Posterior cingulate gyrus (tissue), 11 donors: ENCODE measurements at regions not wholly inside any gene's neighbourhood (a gene's known extent, or its start where the extent isn't known, plus 50 kb on each side); places are given as distances from the start of the nearest gene placed in this dataset.

Experiments
- DNase-seq, 10 donors: peaks; one replicate each; pipeline versions ENCODE4 v3.0.0 to v3.0.0-alpha.2; 2020 to 2021; ENCODE audit warnings: mixed read lengths in 3 of 10
- intact Hi-C: fragments of 100-400 bp; cut with DNase I; formaldehyde crosslinking; loops from one replicate; pipeline ENCODE4 v1.15.1; 2023

DNA sequence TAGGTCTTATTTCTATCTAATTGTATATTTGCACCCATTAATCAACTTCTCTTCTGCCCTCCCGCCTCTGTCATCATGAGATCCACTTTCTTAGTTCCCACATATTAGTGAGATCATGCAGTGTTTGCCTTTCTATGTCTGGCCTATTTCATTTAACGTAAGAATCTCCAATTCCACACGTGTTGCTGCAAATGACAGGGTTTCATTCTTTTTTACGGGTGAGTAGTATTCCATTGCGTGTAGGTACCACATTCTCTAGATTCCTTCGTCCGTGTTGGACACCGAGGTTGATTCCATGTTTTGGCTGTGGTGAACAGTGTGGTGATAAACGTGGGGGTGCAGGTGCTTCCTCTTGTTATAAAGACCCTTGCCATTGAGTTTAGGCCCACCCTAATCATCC is 64.7 kb upstream of the GSE1 start:
- intact Hi-C loops = no loop called here
- DNase-seq = no peak

DNA sequence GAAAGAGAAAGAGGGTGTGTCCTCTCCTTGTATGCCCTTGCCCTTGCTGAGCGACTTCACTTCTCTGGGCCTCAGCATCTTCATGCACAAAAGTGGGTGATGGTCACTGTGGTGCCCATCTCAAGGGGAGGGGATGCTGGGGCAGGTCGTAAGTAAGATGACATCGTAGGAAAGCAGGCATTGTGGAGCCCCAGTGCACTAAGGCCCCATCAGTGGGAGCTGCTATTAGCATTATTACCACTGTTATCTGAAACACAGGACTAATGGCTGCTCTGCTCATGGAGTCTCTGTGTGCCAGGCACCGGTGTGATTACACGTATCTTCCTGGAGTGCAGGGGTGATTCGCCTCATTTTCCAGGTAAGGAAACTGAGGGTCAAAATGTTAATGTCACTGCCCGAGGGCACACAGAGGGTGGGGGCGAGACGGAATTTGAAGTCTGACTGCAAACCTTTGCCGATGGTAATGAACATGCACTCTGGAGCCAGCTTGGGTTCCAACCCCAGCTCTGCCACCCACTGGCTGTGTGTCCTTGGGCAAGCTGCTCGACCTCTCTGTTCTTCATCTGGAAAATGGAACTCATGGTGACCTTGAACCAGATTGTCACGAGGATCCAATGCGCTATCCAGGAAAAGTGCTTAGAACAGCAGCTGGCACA is 63.2 kb upstream of the GSE1 start:
- intact Hi-C loops = loop anchor here (10.0 kb wide), 1 partner anchor 125 kb away; no protein-coding TSS in a partner anchor
- no peak for DNase-seq

GRCh38 chr16:85550422-85550864 is 62.7 kb upstream of the GSE1 start:
- peak in 1 of 10 donors; percentile 76 for DNase-seq
- intact Hi-C loops = loop anchor here (10.0 kb wide), 1 partner anchor 126 kb away; no protein-coding TSS in a partner anchor

- intact Hi-C loops = loop anchor here (10.0 kb wide), 1 partner anchor 126 kb away; no protein-coding TSS in a partner anchor
- peak in 1 of 10 donors; percentile 82 for DNase-seq
Measured at GRCh38 chr16:85550953-85551924, 61.9 kb upstream of the GSE1 start.

GRCh38 chr16:85552980-85553435 is 60.1 kb upstream of the GSE1 start:
- DNase-seq = no peak
- intact Hi-C loops = loop anchor here (10.0 kb wide), 1 partner anchor 128 kb away; no protein-coding TSS in a partner anchor

- DNase-seq = peak in 2 of 10 donors; percentile 29 to 35
- intact Hi-C loops = loop anchor here (10.0 kb wide), 1 partner anchor 129 kb away; no protein-coding TSS in a partner anchor
Measured at GRCh38 chr16:85553436-85554113, 59.5 kb upstream of the GSE1 start.

DNA sequence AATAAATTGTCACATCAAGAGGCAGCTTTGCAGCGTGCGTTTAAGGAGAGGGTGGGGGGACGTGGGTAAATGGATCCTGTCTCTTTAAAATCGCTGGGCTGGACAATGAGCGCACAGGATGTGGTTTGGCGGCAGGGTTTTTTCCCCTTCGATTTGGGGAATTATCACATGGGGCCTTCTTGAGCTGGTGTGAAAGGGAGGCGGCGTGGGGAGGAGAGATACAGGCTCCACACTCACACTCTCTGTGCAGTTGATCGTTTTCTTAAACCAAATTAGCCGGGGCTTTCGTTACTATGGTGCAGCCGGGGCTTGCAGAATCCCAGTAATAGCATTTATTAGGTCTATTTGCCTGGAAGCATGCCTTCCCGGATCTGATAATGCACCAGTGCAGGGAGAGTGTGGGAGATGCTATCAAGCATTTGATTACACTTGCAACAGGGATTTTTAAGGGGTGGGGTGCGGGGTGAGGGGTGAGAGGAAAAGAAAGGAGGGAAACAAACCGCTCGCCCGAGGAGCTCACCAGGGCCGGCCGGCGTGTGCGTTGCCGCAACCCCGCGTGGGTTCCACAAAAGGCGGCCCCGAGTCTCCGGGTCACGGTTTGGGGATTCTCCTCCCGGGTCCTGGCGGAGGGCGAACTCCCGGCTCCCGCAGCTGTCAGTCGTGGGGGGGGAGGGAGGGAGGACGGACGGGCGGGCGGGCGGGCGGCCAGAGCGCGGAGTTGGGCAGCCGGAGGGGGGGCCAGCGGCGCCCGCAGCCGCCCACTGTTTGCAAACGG is 58.8 kb upstream of the GSE1 start:
- intact Hi-C loops = loop anchor here (10.0 kb wide), 1 partner anchor 130 kb away; no protein-coding TSS in a partner anchor
- DNase-seq = peak in 8 of 10 donors; percentile 39 to 91 (median 59)

DNA sequence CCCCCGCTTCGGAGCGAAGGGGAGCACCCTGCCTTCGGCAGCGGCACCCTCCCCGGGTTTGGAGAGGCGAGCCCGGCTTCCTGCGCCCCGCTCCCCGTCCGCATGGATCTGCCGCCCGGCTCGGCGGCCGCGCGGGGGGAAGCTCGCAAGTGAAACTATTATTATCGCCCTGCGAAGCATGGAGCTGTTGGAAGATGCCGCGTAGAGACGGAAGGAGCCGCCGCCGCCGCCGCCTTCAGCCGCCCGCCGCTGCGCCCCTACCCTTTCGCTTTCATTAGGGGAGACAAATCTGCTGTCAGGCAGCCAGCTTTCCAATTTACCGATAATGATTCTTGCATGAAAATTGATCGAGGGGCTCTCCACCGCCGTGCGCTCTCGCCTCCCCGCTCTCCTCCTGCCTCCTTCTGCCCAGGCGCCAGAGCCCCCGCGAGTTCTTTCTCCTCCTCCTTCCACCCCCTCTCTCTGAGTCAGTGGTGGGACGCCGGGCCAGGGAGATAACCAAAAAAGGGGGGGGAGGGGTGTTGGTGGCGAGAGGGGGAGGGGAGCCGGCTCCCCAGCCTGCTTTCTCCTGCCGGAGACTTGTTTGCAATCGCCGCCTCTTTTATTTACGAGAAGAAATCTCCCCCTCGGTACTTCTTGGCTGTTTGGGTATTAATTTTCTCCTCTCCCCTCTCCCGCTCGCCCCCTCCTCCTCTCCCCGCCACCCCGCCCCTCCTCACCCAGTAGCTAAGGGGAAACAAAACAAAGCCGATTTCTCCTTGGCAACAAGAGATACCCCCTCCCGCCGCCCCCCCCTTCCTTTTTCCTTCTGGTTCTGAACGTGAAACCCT is 58.0 kb upstream of the GSE1 start:
- intact Hi-C loops = loop anchor here (10.0 kb wide), 1 partner anchor 130 kb away; no protein-coding TSS in a partner anchor
- peak in 5 of 10 donors; percentile 35 to 92 (median 87) for DNase-seq

DNA sequence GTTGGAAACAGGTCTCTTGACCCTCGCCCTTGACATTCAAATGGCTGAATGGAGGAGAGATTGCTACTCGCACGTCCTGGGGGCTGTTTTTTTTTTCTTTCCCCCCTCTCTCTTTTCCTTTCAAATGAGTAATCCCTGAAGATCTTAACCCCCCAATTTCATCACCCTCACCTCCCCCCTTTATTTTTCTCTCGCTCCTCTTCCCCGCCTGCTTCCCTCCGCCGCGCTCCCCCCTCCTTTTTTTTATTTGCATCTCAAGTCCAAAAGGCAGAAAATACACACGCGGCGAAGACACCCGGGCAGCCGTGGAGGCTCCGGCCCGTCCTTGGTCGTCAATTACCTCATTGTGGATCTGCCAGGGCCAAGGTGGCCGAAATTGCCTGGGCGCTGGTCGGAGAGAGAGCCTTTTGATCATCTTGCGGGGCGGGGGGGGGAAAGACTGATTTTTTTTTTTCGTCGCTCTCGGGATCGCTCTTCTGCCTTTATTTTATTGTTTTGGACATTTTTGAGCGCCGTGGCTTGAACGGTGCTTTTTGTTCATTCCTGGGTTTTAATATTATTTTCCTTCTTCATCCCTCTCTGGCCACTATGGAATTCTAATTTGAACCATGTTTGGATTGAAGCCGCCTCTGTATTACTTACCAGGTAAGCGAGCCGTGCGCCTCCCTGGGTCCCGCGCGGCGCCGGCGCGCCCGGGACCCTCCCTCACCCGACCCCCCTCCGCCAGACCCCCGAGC is 57.2 kb upstream of the GSE1 start:
- intact Hi-C loops = loop anchor here (2.0 to 10.0 kb wide), 2 partner anchors 55 to 131 kb away; no protein-coding TSS in a partner anchor
- peak in 1 of 10 donors; percentile 76 for DNase-seq

- no peak for DNase-seq
- intact Hi-C loops = loop anchor here (2.0 to 10.0 kb wide), 2 partner anchors 54 to 132 kb away; no protein-coding TSS in a partner anchor
Measured at GRCh38 chr16:85556456-85557082, 56.6 kb upstream of the GSE1 start.

GRCh38 chr16:85557083-85557970 is 55.8 kb upstream of the GSE1 start:
- DNase-seq = no peak
- intact Hi-C loops = loop anchor here (2.0 to 10.0 kb wide), 2 partner anchors 53 to 133 kb away; no protein-coding TSS in a partner anchor

DNA sequence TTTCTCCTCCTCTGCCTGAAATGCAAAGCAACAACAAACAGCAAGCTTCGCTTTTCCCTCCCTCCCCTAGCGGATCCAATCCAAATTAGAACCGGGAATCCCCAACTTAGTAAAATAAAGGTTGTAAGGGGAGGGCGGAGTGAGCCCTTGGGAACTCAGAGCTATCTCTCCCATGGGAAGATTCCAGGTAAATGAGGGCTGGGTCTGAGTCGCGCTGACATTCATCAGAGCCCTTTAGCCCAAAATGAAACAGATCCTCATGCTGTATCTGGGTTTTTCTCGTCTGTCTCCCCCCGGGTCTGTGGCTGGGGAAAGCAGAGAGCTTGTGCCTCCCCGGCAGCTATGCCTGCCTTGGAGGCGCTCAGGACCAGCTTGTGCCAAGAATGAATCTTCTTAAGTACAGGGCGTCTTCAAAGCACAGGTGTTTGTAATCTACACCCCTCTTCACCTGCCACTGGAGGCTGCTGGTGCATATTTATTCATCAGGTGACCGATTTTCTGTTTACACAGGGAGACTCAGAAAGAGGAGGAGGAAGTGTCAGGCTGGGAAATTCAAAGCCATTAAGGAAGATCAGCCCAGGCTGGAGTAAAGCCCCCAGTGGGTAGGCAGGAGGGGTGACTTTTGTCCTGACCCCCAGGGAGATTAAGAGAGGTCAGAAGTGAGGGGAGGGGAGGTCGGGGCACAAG is 55.0 kb upstream of the GSE1 start:
- intact Hi-C loops = loop anchor here (2.0 to 10.0 kb wide), 2 partner anchors 53 to 133 kb away; no protein-coding TSS in a partner anchor
- no peak for DNase-seq

DNA sequence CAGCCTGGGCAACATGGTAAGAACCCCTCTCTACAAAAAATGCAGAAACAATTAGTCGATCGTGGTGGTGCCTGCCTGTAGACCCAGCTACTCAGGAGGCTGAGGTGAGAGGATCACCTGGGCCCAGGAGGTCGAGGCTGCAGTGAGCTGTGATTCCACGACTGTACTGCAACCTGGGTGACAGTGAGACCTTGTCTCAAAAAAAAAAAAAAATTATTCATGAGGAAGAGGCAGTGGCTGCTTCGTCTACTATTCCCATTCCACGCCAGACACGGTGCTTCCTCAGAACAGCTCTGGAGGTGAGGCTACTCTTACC is 52.2 kb upstream of the GSE1 start:
- DNase-seq = no peak

DNA sequence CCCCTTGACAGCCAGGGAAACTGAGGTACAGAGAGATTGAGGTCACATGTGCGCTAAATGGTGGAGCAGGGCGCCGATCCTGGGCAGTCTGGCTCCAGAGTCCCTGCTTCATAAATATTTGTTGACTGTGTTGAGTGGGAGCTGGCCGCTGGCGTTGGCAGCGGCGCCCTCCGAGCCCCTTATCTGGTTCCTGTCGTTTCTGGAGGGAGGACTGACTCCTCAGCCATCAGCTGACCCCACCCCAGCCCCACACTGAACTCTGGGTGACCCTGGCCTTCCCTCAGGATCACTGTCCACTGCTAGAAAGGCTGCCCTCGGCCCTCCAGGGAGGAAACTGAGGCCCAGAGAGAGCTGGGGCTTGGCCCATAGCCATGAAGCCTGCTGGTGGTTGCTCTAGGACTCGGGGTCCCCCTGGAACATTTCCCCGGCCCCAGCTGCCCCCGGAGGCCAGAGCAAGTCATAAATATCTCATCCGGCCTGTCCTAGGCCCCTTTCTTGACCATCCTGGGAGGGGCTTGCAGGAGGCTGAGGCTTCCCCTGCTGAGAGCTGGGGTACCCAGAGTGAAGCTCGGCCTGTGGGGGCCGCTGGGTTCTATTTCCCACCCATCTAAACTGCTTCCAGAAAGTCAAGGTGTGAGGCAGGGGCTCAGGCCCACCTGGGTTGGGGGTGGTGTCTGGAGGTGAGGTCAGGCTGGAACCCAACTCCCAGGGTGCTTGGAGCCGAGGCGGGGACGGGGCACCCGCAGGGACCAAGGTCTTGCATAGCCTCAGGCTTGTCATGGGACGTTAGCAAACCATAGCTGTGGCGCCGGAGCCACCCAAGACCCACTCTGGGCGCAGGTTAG is 51.7 kb upstream of the GSE1 start:
- DNase-seq = no peak
- intact Hi-C loops = no loop called here

More for the DNA sequence above, 52.2 kb upstream of the GSE1 start:
- intact Hi-C loops = no loop called here
